ENCODE measurements at regions not wholly inside any gene's neighbourhood (a gene's known extent, or its start where the extent isn't known, plus 50 kb on each side); places are given as distances from the start of the nearest gene placed in this dataset.

DNA sequence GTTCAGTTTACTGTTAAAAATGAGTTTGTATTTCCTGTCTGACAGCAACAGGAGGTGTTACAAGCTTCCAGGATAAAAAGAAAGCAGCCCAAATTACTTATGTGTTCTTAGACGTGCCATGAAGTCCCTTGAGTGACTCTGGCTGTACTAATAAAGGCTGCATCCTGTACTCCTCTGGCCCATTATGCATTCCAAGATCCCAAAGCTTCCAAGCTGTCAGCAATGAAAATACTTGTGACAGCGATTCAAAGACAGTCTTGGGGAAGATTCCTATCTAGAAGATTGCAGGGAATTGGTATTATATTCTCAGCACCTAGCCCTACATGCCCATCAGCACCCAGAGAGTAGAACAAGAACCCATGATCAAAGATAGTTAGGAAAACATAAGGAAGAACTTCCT is 281.6 kb upstream of the TRPC7 start:
- H3K9me1 ChIP-seq (ENCODE audit: insufficient read depth, low read length) = no peaks in the 10 kb centered on the region
- no peak overlapping the region for H2AK5ac ChIP-seq (ENCODE audit: low read depth, low read length)
- in situ Hi-C loops (cut with MboI; ENCODE audit: low sequenced_read_pairs) (no loop called here), intact Hi-C loops (cut with micrococcal nuclease) (no loop called here), dilution Hi-C loops (cut with HindIII; ENCODE audit: low sequenced_read_pairs, unreplicated experiment) (no loop called here)
- no peak overlapping the region for H3K27ac ChIP-seq (ENCODE audit: insufficient read depth, low read length)
- TF ChIP-seq NFE2L2 (IDR thresholded peaks at IDR 0.05; ENCODE audit: low read depth, low read length) (no peak), SMC3 (IDR thresholded peaks at IDR 0.05; ENCODE audit: low read depth, low read length) (no peak), RCOR1 (IDR thresholded peaks at IDR 0.05; ENCODE audit: insufficient replicate concordance, low read length) (no peak), BHLHE40 (IDR thresholded peaks at IDR 0.05; ENCODE audit: low read depth, low read length) (no peak), MAFK (IDR thresholded peaks at IDR 0.05; ENCODE audit: low read depth, low read length) (no peak), CEBPB (IDR thresholded peaks at IDR 0.05; ENCODE audit: low read depth, low read length) (no peak), RFX5 (IDR thresholded peaks at IDR 0.05; ENCODE audit: low read depth, low read length) (no peak), RAD21 (IDR thresholded peaks at IDR 0.05; ENCODE audit: low read length) (no peak), MAZ (IDR thresholded peaks at IDR 0.05; ENCODE audit: borderline replicate concordance, low read depth, low read length) (no peak), CHD1 (IDR thresholded peaks at IDR 0.05; ENCODE audit: low read depth, low read length) (no peak), FOS (IDR thresholded peaks at IDR 0.05; ENCODE audit: low read depth, low read length) (no peak), MXI1 (IDR thresholded peaks at IDR 0.05; ENCODE audit: borderline replicate concordance, low read depth, low read length) (no peak), POLR2A (IDR thresholded peaks at IDR 0.05; ENCODE audit: low read depth, low read length) (no peak)
- TF ChIP-seq, protein P1, sequence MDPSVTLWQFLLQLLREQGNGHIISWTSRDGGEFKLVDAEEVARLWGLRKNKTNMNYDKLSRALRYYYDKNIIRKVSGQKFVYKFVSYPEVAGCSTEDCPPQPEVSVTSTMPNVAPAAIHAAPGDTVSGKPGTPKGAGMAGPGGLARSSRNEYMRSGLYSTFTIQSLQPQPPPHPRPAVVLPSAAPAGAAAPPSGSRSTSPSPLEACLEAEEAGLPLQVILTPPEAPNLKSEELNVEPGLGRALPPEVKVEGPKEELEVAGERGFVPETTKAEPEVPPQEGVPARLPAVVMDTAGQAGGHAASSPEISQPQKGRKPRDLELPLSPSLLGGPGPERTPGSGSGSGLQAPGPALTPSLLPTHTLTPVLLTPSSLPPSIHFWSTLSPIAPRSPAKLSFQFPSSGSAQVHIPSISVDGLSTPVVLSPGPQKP (IDR thresholded peaks at IDR 0.05; ENCODE audit: borderline replicate concordance, low read depth, low read length) = no peak
- TF ChIP-seq, protein P2, sequence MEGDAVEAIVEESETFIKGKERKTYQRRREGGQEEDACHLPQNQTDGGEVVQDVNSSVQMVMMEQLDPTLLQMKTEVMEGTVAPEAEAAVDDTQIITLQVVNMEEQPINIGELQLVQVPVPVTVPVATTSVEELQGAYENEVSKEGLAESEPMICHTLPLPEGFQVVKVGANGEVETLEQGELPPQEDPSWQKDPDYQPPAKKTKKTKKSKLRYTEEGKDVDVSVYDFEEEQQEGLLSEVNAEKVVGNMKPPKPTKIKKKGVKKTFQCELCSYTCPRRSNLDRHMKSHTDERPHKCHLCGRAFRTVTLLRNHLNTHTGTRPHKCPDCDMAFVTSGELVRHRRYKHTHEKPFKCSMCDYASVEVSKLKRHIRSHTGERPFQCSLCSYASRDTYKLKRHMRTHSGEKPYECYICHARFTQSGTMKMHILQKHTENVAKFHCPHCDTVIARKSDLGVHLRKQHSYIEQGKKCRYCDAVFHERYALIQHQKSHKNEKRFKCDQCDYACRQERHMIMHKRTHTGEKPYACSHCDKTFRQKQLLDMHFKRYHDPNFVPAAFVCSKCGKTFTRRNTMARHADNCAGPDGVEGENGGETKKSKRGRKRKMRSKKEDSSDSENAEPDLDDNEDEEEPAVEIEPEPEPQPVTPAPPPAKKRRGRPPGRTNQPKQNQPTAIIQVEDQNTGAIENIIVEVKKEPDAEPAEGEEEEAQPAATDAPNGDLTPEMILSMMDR (conservative IDR thresholded peaks at IDR 0.05; ENCODE audit: low read depth, low read length) = no peak
- TF ChIP-seq, protein P3, sequence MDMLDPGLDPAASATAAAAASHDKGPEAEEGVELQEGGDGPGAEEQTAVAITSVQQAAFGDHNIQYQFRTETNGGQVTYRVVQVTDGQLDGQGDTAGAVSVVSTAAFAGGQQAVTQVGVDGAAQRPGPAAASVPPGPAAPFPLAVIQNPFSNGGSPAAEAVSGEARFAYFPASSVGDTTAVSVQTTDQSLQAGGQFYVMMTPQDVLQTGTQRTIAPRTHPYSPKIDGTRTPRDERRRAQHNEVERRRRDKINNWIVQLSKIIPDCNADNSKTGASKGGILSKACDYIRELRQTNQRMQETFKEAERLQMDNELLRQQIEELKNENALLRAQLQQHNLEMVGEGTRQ (IDR thresholded peaks at IDR 0.05; ENCODE audit: low read depth, low read length) = no peak
- H2BK20ac ChIP-seq (ENCODE audit: low read depth, low read length) = no peak overlapping the region
- H3K14ac ChIP-seq (replicated peaks; ENCODE audit: low read depth, low read length) = no peak overlapping the region
- H3K4me1 ChIP-seq (ENCODE audit: control insufficient read depth, insufficient read depth, low read length) = no peaks in the 10 kb centered on the region
- ATAC-seq (ENCODE audit: low read depth) (no peak), DNase-seq (no peak)
- H3K4me3 ChIP-seq (ENCODE audit: insufficient read depth, low read depth, low read length) = no peak overlapping the region
- no CpG with 5 or more reads among the region's 2 CpGs for WGBS, 2 experiments (ENCODE audit: extremely low coverage in 2 of 2, insufficient read length in 1 of 2)
- H3K36me3 ChIP-seq (ENCODE audit: control insufficient read depth, insufficient read depth, low read length) = no peaks in the 10 kb centered on the region
- no peak overlapping the region for H3K4me2 ChIP-seq (ENCODE audit: low read depth, low read length)
- H2AFZ ChIP-seq (replicated peaks; ENCODE audit: low read length, poor library complexity) = no peak overlapping the region
- ChIA-PET POLR2A (ENCODE audit: unreplicated experiment) (no interaction called here), CTCF (interaction anchor here (1.5 kb wide), 1 partner anchor 9 kb away, joined by 4 read pairs; no protein-coding TSS in a partner anchor)
- H4K20me1 ChIP-seq (ENCODE audit: insufficient read depth, low read length) = no peaks in the 10 kb centered on the region
- H2BK15ac ChIP-seq (ENCODE audit: low read depth, low read length) = no peak overlapping the region
- peaks cover 2% of the 10 kb centered on the region; the same call in 1 of the 2 replicates for H3K9me3 ChIP-seq (ENCODE audit: control insufficient read depth, insufficient read depth, low read length)
- no peaks in the 10 kb centered on the region for H3K79me1 ChIP-seq (ENCODE audit: low read depth in 1 of 2, low read length in 2 of 2)
- H3K9ac ChIP-seq (ENCODE audit: low read depth, low read length) = no peak overlapping the region
- no TSS peak for BruUV-seq (replicated peaks)
- no peak overlapping the region for H2BK120ac ChIP-seq (ENCODE audit: low read depth, low read length)
- H4K8ac ChIP-seq (ENCODE audit: low read depth in 2 of 2, low read length in 2 of 2) = no peak overlapping the region
- no peaks in the 10 kb centered on the region for H3K27me3 ChIP-seq (ENCODE audit: control insufficient read depth, insufficient read depth, low read length)
- H3K23ac ChIP-seq (ENCODE audit: low read depth, low read length) = no peak overlapping the region
- no peak overlapping the region for H3K18ac ChIP-seq (ENCODE audit: low read depth, low read length)
- H4K5ac ChIP-seq (ENCODE audit: low read depth, low read length) = no peak overlapping the region
- H4K91ac ChIP-seq (ENCODE audit: insufficient read depth, low read depth, low read length) = no peak overlapping the region
- no peak overlapping the region for H3K56ac ChIP-seq (ENCODE audit: extremely low read depth, insufficient read depth, low read length)
- no peak overlapping the region for H3K4ac ChIP-seq (ENCODE audit: low read depth, low read length)
- no peak overlapping the region for H2BK5ac ChIP-seq (ENCODE audit: low read depth, low read length, poor library complexity, severe bottlenecking)
- H2AK9ac ChIP-seq (replicated peaks; ENCODE audit: low read depth, low read length, poor library complexity) = no peak overlapping the region

All from IMR-90 (cell line).